Loucy (cell line): ENCODE measurements at regions not wholly inside any gene's neighbourhood (a gene's known extent, or its start where the extent isn't known, plus 50 kb on each side); places are given as distances from the start of the nearest gene placed in this dataset.

Experiments used
- EZH2phosphoT487 ChIP-seq: fragments of 200-600 bp; IDR thresholded peaks from 2 replicates; pipeline ENCODE4 v1.6.1; 2018; ENCODE audit warnings: antibody characterized with exemption, mild to moderate bottlenecking, moderate library complexity, borderline replicate concordance
- TF ChIP-seq, protein P1 (sequence below): fragments of 200-600 bp; sonication (generic); conservative IDR thresholded peaks from 2 replicates; pipeline ENCODE4 v1.5.1; 2014; ENCODE audit warnings: mild to moderate bottlenecking, antibody characterized with exemption, low read length

- TF ChIP-seq, protein P1, sequence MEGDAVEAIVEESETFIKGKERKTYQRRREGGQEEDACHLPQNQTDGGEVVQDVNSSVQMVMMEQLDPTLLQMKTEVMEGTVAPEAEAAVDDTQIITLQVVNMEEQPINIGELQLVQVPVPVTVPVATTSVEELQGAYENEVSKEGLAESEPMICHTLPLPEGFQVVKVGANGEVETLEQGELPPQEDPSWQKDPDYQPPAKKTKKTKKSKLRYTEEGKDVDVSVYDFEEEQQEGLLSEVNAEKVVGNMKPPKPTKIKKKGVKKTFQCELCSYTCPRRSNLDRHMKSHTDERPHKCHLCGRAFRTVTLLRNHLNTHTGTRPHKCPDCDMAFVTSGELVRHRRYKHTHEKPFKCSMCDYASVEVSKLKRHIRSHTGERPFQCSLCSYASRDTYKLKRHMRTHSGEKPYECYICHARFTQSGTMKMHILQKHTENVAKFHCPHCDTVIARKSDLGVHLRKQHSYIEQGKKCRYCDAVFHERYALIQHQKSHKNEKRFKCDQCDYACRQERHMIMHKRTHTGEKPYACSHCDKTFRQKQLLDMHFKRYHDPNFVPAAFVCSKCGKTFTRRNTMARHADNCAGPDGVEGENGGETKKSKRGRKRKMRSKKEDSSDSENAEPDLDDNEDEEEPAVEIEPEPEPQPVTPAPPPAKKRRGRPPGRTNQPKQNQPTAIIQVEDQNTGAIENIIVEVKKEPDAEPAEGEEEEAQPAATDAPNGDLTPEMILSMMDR, result no peak
- TF ChIP-seq EZH2phosphoT487, result no peak
These were observed 422.7 kb downstream of the SIPA1L2 start for GRCh38 chr1:232207073-232207866.
